ENCODE measurements at regions not wholly inside any gene's neighbourhood (a gene's known extent, or its start where the extent isn't known, plus 50 kb on each side); places are given as distances from the start of the nearest gene placed in this dataset.

DNA sequence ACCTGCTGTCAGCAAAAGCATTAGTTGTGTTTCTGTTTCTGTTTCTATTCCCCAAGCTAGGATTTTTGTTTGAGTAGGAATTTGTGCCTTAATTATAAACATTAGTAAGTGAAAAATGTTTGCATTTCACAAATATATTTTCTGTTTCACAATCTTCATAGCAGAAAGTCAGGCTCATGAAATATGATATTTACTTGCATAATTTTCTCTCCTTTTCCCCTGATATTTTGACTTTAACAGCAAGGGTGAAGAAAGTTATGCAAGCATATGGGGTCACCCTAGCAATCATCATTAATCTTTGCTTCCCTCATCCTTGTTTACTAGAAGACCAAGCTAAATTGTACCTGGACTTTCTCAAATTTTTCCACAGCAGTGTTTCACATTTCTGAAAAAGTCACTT, 140.3 kb upstream of the SEMA6D start:
- no peak for TF ChIP-seq CTCF (IDR thresholded peaks at IDR 0.05; ENCODE audit: low read length)
- no peak for TF ChIP-seq EZH2phosphoT487 (IDR thresholded peaks at IDR 0.05; ENCODE audit: low read length)
- no peak for TF ChIP-seq EZH2 (optimal IDR thresholded peaks at IDR 0.05; ENCODE audit: low read depth, low read length)

Measured in MM.1S (cell line).